DMS53 treated with DMSO at 0.1 percent for 48 hours (cell line): ENCODE measurements at regions not wholly inside any gene's neighbourhood (a gene's known extent, or its start where the extent isn't known, plus 50 kb on each side); places are given as distances from the start of the nearest gene placed in this dataset.
"Not testable (repeated sequence)": the region's sequence is repeated elsewhere in the genome, so short reads cannot be mapped to it uniquely, and the experiment has no call there.

ENCODE experiments used
- DNase-seq: peaks from one replicate; lab custom pipeline; 2025; ENCODE audit not compliant: unreplicated experiment; lab: John Stamatoyannopoulos, UW

DNA sequence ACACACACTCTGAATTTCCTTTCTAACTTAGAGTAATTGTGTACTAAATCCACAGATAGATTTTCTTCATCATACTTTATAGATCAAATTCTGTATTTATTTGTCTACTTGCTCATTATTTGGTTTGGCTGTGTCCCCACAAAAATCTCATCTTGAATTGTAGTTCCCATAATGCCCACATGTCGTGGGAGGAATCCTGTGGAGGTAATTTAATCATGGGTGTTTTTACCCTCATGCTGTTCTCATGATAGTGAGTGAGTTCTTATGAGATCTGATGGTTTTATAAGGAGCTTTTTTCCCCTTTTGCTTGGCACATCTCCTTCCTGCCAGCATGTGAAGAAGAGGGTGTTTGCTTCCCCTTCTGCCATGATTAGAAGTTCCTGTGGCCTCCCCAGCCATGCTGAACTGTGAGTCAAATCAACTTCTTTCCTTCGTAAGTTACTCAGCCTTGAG lies 198.3 kb upstream of the TGFBR2 start:
- DNase-seq, result peak; percentile 2

- DNase-seq, result no peak
These were observed 188.0 kb upstream of the TGFBR2 start for GRCh38 chr3:30418443-30418842.

DNA sequence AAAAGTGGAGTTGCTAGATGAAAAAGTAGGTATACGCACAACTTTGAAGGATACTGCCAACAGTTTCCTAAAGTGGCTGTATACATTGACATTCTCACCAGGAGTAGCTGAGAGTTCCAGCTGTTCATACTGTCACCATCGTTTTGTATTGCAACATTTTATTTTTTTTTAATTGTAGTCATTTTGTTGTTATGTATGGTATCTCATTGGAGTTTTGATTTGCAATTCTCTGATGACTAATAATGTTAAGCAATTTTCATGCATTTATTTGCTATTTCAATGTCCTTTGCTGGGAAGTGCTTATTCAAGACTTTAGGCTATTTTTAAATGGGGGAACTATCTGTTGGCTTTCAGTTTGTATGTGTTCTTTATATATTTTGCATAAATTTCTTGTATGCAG lies 185.1 kb upstream of the TGFBR2 start:
- no peak for DNase-seq

DNA sequence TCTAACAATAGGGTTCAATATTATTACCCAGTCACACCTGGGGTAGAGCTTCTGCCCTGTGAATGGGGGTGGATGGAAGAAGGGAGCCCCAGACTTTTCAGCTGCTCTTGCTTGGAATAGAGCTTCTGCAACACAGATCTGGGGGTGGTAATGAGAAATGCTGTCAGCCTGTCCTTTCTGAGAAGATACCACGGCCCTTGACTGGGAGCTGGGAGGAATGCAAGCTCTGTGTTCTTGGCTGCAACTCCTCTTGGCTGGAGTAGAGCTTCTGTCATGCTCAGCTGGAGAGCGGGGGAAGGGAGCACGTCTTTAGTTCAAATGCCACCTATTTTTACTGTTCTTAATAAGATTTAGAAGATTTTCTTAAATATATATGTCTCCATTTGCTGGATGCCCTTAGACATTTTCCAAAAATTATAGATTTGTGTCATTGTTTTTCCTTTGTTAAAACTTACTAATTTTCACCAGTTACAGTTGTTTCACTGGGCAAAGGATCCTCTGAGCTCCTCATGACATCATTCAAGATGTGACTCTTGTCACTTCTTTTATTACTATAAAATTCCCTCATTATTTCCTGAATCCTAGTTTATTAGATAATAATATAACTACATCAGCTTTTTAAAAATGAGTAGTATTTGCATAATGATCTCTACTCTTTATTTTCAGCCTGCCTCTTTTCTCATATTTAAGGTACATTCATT lies 180.0 kb upstream of the TGFBR2 start:
- DNase-seq, result no peak

DNA sequence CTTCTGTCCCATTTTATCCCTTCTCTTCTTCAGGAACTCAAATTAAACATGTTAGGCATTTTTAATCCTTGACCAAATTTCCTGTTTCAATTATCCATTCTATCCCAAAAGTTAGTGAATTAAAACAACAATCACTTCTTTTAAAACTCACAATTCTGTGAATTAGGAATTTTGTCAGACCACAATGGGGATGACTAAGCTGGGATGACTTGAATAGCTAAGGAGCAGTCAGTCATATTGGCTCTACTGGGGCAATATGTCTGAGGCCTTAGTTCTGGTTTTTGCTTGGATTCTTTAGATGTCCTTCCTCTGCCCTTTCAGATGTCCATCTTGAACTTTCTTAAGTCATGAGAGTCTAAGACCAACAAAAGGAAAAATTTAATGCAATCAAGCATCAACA lies 178.2 kb upstream of the TGFBR2 start:
- no peak for DNase-seq

GRCh38 chr3:30435861-30436331 lies 170.5 kb upstream of the TGFBR2 start:
- DNase-seq, result no peak

DNA sequence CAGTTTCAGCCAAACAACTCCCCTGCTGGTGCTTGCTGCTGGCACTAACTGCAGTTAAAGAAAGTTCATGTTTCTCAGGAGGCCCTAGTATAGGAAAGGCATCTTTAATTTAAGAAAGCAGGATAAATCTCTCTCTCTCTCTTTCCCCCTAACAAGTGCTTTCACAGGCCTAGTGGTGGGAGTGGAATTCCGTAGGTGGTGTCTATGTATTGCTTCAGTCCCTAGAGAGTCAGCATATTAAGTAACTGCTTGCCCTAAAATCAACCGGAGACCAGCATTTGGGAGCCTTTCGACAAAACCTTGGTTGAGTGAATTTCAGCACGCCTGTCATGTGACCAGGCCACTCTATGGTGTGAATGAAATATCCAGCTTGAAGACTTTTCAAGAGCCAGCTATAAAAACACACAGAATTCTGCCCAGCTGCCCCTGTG lies 169.2 kb upstream of the TGFBR2 start:
- DNase-seq, result no peak

DNA sequence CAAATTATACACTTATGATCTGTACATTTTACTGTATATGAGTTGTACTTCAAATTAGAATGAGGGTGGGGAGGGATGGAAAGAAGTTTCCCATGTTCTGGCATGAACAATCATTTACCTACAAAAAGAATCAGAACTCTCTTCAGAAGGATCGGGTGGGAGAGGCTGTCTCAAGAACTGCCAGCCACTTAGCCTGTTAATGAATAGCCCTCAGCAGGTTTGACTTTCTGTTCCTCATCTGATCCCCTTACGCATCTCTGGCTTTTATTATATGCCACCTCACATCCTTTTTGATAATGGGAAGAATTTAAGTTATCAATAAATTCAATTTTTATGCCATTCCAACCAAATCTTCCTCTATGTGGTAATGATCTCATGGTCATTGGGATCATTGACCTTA lies 168.3 kb upstream of the TGFBR2 start:
- DNase-seq, result no peak

DNA sequence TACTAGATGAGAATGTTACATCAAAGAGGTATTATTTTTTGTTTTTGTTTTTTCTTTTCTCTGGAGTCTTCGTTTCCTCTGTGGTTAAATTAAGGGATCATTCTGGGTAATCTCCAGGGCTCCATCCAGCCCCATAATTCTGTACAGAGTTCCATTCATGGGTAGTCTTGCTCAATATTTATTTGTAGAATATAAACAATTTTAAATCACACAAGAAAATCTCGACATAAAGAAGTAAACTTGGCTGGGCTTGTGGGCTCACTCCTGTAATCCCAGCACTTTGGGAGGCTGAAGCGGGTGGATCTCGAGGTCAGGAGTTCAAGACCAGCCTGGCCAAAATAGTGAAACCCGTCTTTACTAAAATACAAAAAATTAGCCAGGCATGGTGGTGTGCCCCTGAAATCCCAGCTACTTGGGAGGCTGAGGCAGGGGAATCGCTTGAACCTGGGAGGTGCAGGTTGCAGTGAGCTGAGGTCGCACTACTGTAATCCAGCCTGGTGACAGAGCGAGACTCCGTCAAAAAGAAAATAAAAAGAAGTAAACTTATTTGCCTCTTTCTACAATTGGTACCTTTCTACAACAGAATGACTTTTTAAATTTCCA lies 166.8 kb upstream of the TGFBR2 start:
- no peak for DNase-seq

DNA sequence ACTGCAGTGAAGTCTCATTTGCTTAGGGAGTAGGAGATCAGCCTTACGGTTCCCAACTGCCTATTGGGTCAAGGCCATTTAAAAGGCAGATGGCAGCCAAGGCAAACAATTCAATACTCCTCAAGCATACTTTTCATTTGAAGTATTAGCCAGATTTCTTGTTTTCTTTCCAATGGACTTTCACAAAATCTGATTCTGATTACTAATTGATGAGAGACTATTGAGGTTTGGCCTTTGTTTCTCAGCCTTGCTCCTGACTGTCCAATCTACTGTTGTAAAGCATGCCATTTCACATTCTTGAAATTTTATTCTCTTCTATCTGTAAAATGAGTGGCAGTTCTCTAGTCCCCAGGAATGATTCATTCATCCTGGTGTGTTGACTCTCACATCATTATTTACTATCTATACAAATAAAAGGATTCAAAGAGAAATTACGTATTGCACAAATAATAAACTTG lies 166.2 kb upstream of the TGFBR2 start:
- DNase-seq, result no peak

DNA sequence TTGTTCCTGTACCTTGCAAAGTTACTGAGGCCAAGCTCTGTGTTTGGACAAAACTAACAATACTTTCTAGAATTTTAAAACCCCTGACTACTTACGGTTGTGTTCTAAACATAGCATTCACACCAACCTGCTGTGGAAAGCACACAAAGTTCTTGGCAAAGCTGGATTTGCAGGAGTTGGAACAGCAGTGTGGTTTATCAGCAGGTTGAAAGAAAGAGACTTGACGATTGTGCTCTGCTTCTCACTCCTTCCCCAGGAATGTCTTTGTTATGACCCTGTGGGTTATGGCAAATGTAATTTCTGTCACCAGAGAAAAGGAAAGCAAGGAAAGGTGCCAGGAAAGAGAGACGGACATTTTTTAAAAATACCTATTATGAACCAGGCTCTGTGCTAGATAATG lies 165.5 kb upstream of the TGFBR2 start:
- no peak for DNase-seq

DNA sequence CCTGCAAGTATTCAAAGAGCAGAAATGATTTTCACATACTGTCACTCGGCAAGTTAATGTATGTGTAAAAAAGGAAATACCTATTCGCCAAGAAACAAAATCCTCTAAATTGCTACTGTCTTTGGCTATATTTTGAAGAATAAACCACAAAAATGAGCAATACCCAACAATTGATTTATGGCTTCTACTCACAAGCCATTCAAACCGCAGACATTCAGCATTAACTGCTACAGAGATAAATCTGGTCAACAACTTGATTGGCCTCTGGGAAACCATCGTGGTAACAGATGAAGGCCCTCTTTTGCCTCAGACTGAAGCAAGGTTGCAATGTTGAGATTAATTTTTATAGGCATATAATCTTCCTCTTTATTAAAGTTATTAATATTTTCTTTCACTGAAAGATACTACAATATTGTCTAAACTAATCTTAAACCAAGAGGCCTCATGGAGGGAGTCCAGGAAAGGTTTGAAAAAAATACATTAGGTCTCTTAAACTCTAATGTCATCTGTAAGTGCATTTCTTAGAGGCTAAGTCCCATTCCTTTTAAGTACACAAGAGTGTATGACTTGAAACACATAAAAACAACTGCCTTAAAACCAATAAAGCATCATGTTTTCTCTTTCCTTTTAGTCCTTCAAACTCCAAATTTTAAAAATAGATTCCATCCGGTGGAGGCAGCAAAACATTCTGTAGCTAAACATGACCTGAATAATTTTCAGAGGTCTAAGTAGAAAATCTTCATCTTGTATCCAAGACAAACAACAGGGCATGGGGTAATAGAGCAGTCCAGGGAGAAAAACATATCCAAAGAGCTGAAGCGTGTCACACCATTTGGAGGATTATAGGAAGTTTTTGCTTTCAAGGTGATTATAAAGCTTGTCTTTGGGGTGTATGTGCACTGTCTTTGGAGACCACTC lies 162.4 kb upstream of the TGFBR2 start:
- DNase-seq, result no peak

- no peak for DNase-seq
These were observed 157.7 kb upstream of the TGFBR2 start for GRCh38 chr3:30448450-30449289.

GRCh38 chr3:30449290-30449632 lies 157.1 kb upstream of the TGFBR2 start:
- no peak for DNase-seq

DNA sequence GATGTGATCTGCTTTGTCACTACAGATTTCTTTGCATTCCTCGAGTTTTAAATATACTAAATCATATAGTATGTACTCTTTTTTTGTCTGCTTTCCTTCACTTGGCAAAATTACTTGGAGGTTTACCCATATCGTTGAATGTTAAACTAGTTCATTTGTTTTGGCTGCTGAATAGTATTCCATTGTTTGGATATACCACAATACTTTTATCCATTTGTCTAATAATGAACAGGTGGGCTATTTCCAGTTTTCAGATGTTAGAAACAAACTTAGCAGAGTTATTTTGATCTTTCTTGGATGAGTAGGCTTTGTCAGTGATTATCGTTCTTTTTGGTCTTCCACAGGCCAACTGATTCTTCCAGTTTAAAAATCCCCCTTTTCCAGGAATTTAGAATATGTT lies 154.0 kb upstream of the TGFBR2 start:
- no peak for DNase-seq

GRCh38 chr3:30453360-30454039 lies 152.9 kb upstream of the TGFBR2 start:
- no peak for DNase-seq

DNA sequence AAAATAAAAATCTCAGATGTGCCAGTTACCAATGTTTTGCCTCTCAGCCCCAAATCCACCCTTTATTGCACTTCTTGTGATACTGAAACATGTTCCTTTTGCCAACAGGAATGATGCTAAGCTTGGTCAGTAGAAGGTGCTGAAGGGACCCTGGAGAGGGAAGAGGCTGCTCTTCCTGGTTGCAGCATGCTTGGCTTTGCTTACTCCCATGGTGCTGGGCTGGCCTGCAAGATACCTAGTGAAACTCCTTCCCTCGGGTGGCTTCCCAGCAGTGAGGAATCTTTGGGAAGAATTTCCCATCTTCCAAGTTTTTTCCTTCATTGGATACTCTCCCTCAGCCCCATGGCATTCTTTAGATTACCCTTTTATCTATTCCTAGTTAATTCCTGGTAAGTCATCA lies 151.8 kb upstream of the TGFBR2 start:
- DNase-seq, result no peak

- DNase-seq, result not testable (repeated sequence)
These were observed 151.3 kb upstream of the TGFBR2 start for GRCh38 chr3:30455112-30455511.

GRCh38 chr3:30455840-30456239 lies 150.6 kb upstream of the TGFBR2 start:
- DNase-seq, result no peak

DNA sequence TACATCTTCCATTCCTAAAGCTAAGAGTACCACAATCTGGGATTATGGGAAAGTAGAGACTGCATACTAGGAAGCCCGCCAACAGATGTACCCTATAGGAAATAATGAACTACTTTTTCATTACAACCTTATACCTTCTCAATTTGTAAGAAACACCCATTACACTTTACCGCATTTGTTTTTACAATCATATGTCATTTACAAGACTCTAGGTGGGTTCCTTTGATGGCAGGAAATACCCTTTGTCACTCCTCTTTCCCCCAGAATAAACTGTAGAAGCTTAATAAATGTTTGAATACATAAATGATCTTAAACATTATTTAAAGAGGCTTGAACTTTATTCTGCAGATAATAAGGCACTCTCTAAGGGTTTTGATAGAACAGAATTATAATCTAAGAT lies 150.1 kb upstream of the TGFBR2 start:
- DNase-seq, result no peak
